Heart left ventricle (tissue), 16 donors: ENCODE measurements at regions not wholly inside any gene's neighbourhood (a gene's known extent, or its start where the extent isn't known, plus 50 kb on each side); places are given as distances from the start of the nearest gene placed in this dataset.

Source experiments
- ATAC-seq, 4 donors: fragments of 200-7000 bp; cut with Tn5 transposase; one replicate each; pipeline ENCODE4 v1.9.1; 2020 to 2022; ENCODE audit warnings: moderate library complexity in 4 of 4, mild to moderate bottlenecking in 3 of 4, moderate number of reproducible peaks in 1 of 4
- DNase-seq, 5 donors: peaks; one replicate each; pipeline ENCODE4 v3.0.0-alpha.2; 2020
- H3K27ac ChIP-seq, 12 donors: fragments of 200-600 bp; sonication (generic) in 4 of 12; one replicate each; pipeline versions ENCODE4 v1.5.0 to v1.8.0; 2016 to 2022; ENCODE audit warnings: mild to moderate bottlenecking in 2 of 12
- H3K27me3 ChIP-seq, 9 donors: fragments of 200-600 bp; sonication (generic) in 2 of 9; one replicate each; pipeline versions ENCODE4 v1.5.1 to v1.8.0; 2016 to 2022; ENCODE audit warnings: mild to moderate bottlenecking in 3 of 9
- H3K36me3 ChIP-seq, 9 donors: fragments of 200-600 bp; sonication (generic) in 2 of 9; one replicate each; pipeline versions ENCODE4 v1.5.0 to v1.8.0; 2018 to 2022; ENCODE audit warnings: mild to moderate bottlenecking in 2 of 9
- H3K4me1 ChIP-seq, 12 donors: fragments of 200-600 bp; sonication (generic) in 4 of 12; one replicate each; pipeline versions ENCODE4 v1.5.0 to v1.8.0; 2016 to 2022; ENCODE audit warnings: mild to moderate bottlenecking in 3 of 12
- H3K4me3 ChIP-seq, 12 donors: fragments of 200-600 bp; sonication (generic) in 4 of 12; one replicate each; pipeline versions ENCODE4 v1.5.0 to v1.8.0; 2017 to 2022; ENCODE audit warnings: mild to moderate bottlenecking in 9 of 12, moderate library complexity in 4 of 12
- H3K9me3 ChIP-seq, 12 donors: fragments of 200-600 bp; sonication (generic) in 4 of 12; one replicate each; pipeline versions ENCODE4 v1.5.0 to v1.8.0; 2016 to 2022; ENCODE audit warnings: mild to moderate bottlenecking in 1 of 12
- CTCF ChIP-seq, 12 donors: fragments of 200-600 bp; sonication (generic) in 4 of 12; IDR thresholded peaks; one replicate each; pipeline versions ENCODE4 v1.5.0 to v1.8.0; 2018 to 2022; ENCODE audit warnings: antibody characterized with exemption in 12 of 12, mild to moderate bottlenecking in 5 of 12
- POLR2A ChIP-seq, 2 donors: fragments of 450-650 bp; IDR thresholded peaks; one replicate each; pipeline ENCODE4 v1.6.1; 2017; ENCODE audit warnings: antibody characterized with exemption in 2 of 2, mild to moderate bottlenecking in 2 of 2, moderate library complexity in 2 of 2
- WGBS, 4 donors: extraction: QIAGEN DNeasy Blood & Tissue Kit in 2 of 4; methylation state at CpG; one replicate each; pipeline versions ENCODE4 v1.1.5 to v1.1.7; 2013 to 2018; 5-methylcytosine and 5-hydroxymethylcytosine counted together
- intact Hi-C, 10 donors: fragments of 100-400 bp; cut with DNase I; formaldehyde crosslinking; loops; one replicate each; pipeline versions ENCODE4 v1.11.1 to v1.14.2; 2022
- donor health status: ischemic (EF 13 %, LVEDD 7.1; RV severe dilation, severe dysfunction).
- donor health status: healthy with polysubstance abuse.
- donor health status: DM: no; HTN: yes; CAD: no.
- donor health status: DM: no; HTN: no; CAD: no.
- donor health status: ischemic (EF 25% LVEDD 6.9; RV normal size, moderate dysfunction).
- donor health status: ischemic (EF 25% LVEDD 5.7; RV mildly dilated, moderate dysfunction).
- donor health status: healthy.
- donor health status: DM: yes; HTN: yes; CAD: no.
- donor health status: ischemic (EF 35%, LVEDD 5.7; RV mildly dilated, moderate dysfunction).
- donor health status: nonischemic (EF 11% LVEDD 7.7; RV severe dilation, severe dysfunction).
- donor health status: DM: yes; HTN: yes; CAD: no.
- donor health status: PGD.
- donor health status: ischemic (EF 29% LVEDD 5.4; RV normal size, mild dysfunction).
- donor health status: nonischemic (EF 23%, LVEDD 6.1; RV moderate dilation, normal function).

GRCh38 chr1:81689531-81689941 lies 111.2 kb upstream of the ADGRL2 start:
- WGBS, 4 donors: 57 to 63% (median 62%) methylated on average over 5 of the region's 5 CpGs
- Histone ChIP-seq H3K9me3 (peaks cover 0 to 34% (median 0%) of the 10 kb centered on the region in 12 donors), H3K27me3 (no peaks in the 10 kb centered on the region), H3K4me3 (no peak overlapping the region), H3K36me3 (no peaks in the 10 kb centered on the region), H3K4me1 (no peaks in the 10 kb centered on the region), H3K27ac (peak overlapping the region in 3 of 12 donors; percentile 26 to 54 (median 49))
- ATAC-seq (peak in 3 of 4 donors; percentile 77 to 95 (median 79)), DNase-seq (peak in 3 of 5 donors; percentile 10 to 26 (median 23))
- intact Hi-C loops: no loop called here
- TF ChIP-seq POLR2A (IDR thresholded peaks at IDR 0.05) (no peak), CTCF (IDR thresholded peaks at IDR 0.05) (no peak)

GRCh38 chr1:81682490-81682889 lies 118.2 kb upstream of the ADGRL2 start:
- Histone ChIP-seq H3K4me3 (no peak overlapping the region), H3K27ac (no peak overlapping the region), H3K9me3 (peaks cover 0 to 28% (median 0%) of the 10 kb centered on the region in 12 donors), H3K36me3 (no peaks in the 10 kb centered on the region), H3K4me1 (peaks cover 0 to 27% (median 15%) of the 10 kb centered on the region in 12 donors), H3K27me3 (no peaks in the 10 kb centered on the region)
- 84 to 93% (median 90%) methylated on average over 7 of the region's 7 CpGs for WGBS, 4 donors
- ATAC-seq: no peak
- intact Hi-C loops: no loop called here
- DNase-seq: no peak
- no peak for TF ChIP-seq CTCF (IDR thresholded peaks at IDR 0.05)
- no peak for TF ChIP-seq POLR2A (IDR thresholded peaks at IDR 0.05)

GRCh38 chr1:81681601-81682266 lies 119.0 kb upstream of the ADGRL2 start:
- no peak for DNase-seq
- Histone ChIP-seq H3K27me3 (no peaks in the 10 kb centered on the region), H3K4me3 (peak overlapping the region in 1 of 12 donors; percentile 4), H3K4me1 (peaks cover 0 to 27% (median 15%) of the 10 kb centered on the region in 12 donors), H3K36me3 (no peaks in the 10 kb centered on the region), H3K9me3 (peaks cover 0 to 21% (median 0%) of the 10 kb centered on the region in 12 donors), H3K27ac (peak overlapping the region in 1 of 12 donors; percentile 2)
- intact Hi-C loops: no loop called here
- 7 to 23% (median 14%) methylated on average over 3 of the region's 3 CpGs for WGBS, 4 donors
- no peak for TF ChIP-seq POLR2A (IDR thresholded peaks at IDR 0.05)
- no peak for TF ChIP-seq CTCF (IDR thresholded peaks at IDR 0.05)
- ATAC-seq: peak in 2 of 4 donors; percentile 34 to 45

DNA sequence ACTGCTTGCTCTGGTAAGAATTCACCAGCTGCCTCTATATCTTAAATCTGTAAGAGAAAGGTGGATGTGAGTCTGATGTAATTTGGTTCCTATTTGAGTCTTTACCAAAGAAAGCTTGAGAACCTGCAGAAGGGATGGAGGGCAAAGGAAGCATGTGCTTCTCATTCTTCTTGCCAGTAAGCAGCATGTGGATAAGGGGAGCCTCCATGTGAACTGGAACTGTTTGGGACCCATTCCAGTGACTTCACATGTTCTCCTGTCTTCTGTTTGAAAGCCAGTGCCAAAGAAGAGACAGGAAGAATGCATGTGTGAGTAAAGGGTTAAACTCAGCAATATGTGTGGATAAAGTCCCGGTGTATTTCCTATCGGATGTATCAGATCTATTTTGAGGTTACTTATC lies 119.6 kb upstream of the ADGRL2 start:
- Histone ChIP-seq H3K36me3 (no peaks in the 10 kb centered on the region), H3K4me3 (no peak overlapping the region), H3K27ac (peak overlapping the region in 1 of 12 donors; percentile 2), H3K9me3 (peaks cover 0 to 18% (median 0%) of the 10 kb centered on the region in 12 donors), H3K4me1 (peaks cover 0 to 27% (median 15%) of the 10 kb centered on the region in 12 donors), H3K27me3 (no peaks in the 10 kb centered on the region)
- WGBS, 4 donors: 0 to 15% (median 11%) methylated on average over 2 of the region's 2 CpGs
- peak in 1 of 4 donors; percentile 48 for ATAC-seq
- intact Hi-C loops: no loop called here
- TF ChIP-seq POLR2A (IDR thresholded peaks at IDR 0.05): no peak
- no peak for TF ChIP-seq CTCF (IDR thresholded peaks at IDR 0.05)
- no peak for DNase-seq
